ENCODE measurements at regions not wholly inside any gene's neighbourhood (a gene's known extent, or its start where the extent isn't known, plus 50 kb on each side); places are given as distances from the start of the nearest gene placed in this dataset.

GRCh38 chr10:4048236-4048864, 263.3 kb upstream of the KLF6 start:
- Mint-ChIP-seq H3K27ac (no peak overlapping the region), H3K36me3 (peaks cover 2% of the 10 kb centered on the region; the same call in 1 of the 2 replicates), H3K4me1 (no peaks in the 10 kb centered on the region), H3K4me3 (no peak overlapping the region), H3K27me3 (ENCODE audit: low read depth) (no peaks in the 10 kb centered on the region; the same call in 1 of the 2 replicates), H3K9me3 (peaks cover 2% of the 10 kb centered on the region; the same call in 1 of the 2 replicates)
- ATAC-seq = no peak
- TF ChIP-seq ZNF263 (CRISPR knock-in tag; IDR thresholded peaks at IDR 0.05; ENCODE audit: low read depth) (no peak), RORB (CRISPR knock-in tag; IDR thresholded peaks at IDR 0.05) (no peak), ATF1 (CRISPR knock-in tag; IDR thresholded peaks at IDR 0.05) (no peak)
- ChIA-PET POLR2A (no interaction called here), CTCF (no interaction called here)
- DNase-seq (ENCODE audit: low spot score) = no peak

DNA sequence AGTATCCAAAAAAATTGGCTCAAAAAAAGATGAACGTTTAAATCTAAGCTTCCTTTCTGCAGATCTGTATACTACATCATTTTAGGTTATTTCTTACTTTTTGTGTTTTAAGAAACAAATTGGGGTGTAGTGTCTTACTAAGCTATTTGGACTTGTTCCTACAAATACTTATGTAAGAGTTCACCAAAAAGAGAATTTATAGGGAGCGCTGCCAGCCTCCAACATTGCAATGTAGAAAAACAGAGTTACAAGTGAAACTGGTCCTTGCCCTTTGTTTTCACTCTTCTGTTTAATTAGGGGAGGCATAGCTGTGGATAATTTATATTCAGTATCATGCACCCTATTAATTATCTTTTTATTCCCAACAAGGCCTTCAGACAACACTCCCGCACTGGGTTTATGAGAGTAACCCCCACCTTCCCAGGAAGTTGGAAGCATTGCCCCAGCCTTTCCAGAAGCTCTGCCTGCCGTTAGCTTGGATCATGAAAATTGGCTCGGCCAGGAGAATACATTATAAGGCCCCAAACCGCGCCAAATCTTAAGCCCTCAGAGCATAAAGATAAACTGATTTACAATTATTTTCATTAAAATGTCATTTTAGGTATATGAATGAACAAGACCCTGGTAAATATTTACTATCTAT, 261.8 kb upstream of the KLF6 start:
- Mint-ChIP-seq H3K27ac (no peak overlapping the region), H3K4me3 (no peak overlapping the region), H3K27me3 (ENCODE audit: low read depth) (no peaks in the 10 kb centered on the region), H3K36me3 (peaks cover 17% of the 10 kb centered on the region), H3K4me1 (no peaks in the 10 kb centered on the region), H3K9me3 (peaks cover 17% of the 10 kb centered on the region)
- CTCF ChIA-PET = no interaction called here
- ATAC-seq (no peak), DNase-seq (ENCODE audit: low spot score) (no peak)
- TF ChIP-seq SP1 (CRISPR knock-in tag; conservative IDR thresholded peaks at IDR 0.05) (no peak), MYBL2 (CRISPR knock-in tag; IDR thresholded peaks at IDR 0.05) (no peak), RORB (CRISPR knock-in tag; IDR thresholded peaks at IDR 0.05) (no peak), ZNF138 (CRISPR knock-in tag; conservative IDR thresholded peaks at IDR 0.05) (no peak), SMAD4 (CRISPR knock-in tag; IDR thresholded peaks at IDR 0.05) (no peak), HMGA2 (CRISPR knock-in tag; IDR thresholded peaks at IDR 0.05) (no peak), PRRX2 (CRISPR knock-in tag; IDR thresholded peaks at IDR 0.05) (no peak), ZNF281 (CRISPR knock-in tag; IDR thresholded peaks at IDR 0.05) (no peak), GTF2I (CRISPR knock-in tag; conservative IDR thresholded peaks at IDR 0.05) (no peak)
- TF ChIP-seq, protein P1, sequence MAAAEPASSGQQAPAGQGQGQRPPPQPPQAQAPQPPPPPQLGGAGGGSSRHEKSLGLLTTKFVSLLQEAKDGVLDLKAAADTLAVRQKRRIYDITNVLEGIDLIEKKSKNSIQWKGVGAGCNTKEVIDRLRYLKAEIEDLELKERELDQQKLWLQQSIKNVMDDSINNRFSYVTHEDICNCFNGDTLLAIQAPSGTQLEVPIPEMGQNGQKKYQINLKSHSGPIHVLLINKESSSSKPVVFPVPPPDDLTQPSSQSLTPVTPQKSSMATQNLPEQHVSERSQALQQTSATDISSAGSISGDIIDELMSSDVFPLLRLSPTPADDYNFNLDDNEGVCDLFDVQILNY (CRISPR knock-in tag; IDR thresholded peaks at IDR 0.05) = no peak
- TF ChIP-seq, protein P2, sequence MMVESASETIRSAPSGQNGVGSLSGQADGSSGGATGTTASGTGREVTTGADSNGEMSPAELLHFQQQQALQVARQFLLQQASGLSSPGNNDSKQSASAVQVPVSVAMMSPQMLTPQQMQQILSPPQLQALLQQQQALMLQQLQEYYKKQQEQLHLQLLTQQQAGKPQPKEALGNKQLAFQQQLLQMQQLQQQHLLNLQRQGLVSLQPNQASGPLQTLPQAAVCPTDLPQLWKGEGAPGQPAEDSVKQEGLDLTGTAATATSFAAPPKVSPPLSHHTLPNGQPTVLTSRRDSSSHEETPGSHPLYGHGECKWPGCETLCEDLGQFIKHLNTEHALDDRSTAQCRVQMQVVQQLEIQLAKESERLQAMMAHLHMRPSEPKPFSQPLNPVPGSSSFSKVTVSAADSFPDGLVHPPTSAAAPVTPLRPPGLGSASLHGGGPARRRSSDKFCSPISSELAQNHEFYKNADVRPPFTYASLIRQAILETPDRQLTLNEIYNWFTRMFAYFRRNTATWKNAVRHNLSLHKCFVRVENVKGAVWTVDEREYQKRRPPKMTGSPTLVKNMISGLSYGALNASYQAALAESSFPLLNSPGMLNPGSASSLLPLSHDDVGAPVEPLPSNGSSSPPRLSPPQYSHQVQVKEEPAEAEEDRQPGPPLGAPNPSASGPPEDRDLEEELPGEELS (CRISPR knock-in tag; IDR thresholded peaks at IDR 0.05) = no peak
- POLR2A ChIA-PET = no interaction called here

- ATAC-seq = no peak
- Mint-ChIP-seq H3K27ac (no peak overlapping the region), H3K4me3 (no peak overlapping the region), H3K36me3 (peaks cover 22% of the 10 kb centered on the region), H3K9me3 (peaks cover 24% of the 10 kb centered on the region), H3K27me3 (ENCODE audit: low read depth) (no peaks in the 10 kb centered on the region), H3K4me1 (no peaks in the 10 kb centered on the region)
- no peak for DNase-seq (ENCODE audit: low spot score)
- CTCF ChIA-PET = no interaction called here
- POLR2A ChIA-PET = no interaction called here
- TF ChIP-seq PRDM15 (CRISPR knock-in tag; IDR thresholded peaks at IDR 0.05) = no peak
- TF ChIP-seq SMAD4 (CRISPR knock-in tag; IDR thresholded peaks at IDR 0.05) = no peak
- no peak for TF ChIP-seq NR3C1 (CRISPR knock-in tag; conservative IDR thresholded peaks at IDR 0.05; ENCODE audit: low read depth)
- TF ChIP-seq HMGXB4 (CRISPR knock-in tag; IDR thresholded peaks at IDR 0.05) = no peak
- TF ChIP-seq TP53 (CRISPR knock-in tag; IDR thresholded peaks at IDR 0.05) = no peak
- TF ChIP-seq, protein P3, sequence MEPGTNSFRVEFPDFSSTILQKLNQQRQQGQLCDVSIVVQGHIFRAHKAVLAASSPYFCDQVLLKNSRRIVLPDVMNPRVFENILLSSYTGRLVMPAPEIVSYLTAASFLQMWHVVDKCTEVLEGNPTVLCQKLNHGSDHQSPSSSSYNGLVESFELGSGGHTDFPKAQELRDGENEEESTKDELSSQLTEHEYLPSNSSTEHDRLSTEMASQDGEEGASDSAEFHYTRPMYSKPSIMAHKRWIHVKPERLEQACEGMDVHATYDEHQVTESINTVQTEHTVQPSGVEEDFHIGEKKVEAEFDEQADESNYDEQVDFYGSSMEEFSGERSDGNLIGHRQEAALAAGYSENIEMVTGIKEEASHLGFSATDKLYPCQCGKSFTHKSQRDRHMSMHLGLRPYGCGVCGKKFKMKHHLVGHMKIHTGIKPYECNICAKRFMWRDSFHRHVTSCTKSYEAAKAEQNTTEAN (CRISPR knock-in tag; IDR thresholded peaks at IDR 0.05) = no peak
Observed at GRCh38 chr10:4046030-4046429, 261.0 kb upstream of the KLF6 start.
